ENCODE measurements at regions not wholly inside any gene's neighbourhood (a gene's known extent, or its start where the extent isn't known, plus 50 kb on each side); places are given as distances from the start of the nearest gene placed in this dataset.

DNA sequence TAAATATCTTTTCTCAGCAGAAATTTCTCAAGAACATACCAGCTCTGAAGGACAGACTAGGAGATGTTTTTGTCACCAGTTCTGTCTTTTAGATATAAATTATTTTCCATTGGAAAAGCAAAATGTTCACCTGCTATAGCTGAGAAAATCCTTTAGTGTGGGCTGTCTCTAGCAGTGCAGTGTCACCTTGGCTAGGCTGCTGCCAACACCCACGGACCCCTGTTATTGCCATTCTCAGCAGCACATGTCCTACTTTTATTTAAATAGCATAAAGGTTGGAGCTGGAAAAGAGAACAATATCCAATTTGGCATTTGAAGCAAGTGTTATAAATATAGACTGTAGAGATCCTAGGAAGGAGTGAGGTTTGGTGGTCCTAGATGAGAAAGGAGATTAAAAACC lies 156.4 kb downstream of the TPH2 start:
- DNase-seq (ENCODE audit: low read depth) = no peak
- TF ChIP-seq, protein P1, sequence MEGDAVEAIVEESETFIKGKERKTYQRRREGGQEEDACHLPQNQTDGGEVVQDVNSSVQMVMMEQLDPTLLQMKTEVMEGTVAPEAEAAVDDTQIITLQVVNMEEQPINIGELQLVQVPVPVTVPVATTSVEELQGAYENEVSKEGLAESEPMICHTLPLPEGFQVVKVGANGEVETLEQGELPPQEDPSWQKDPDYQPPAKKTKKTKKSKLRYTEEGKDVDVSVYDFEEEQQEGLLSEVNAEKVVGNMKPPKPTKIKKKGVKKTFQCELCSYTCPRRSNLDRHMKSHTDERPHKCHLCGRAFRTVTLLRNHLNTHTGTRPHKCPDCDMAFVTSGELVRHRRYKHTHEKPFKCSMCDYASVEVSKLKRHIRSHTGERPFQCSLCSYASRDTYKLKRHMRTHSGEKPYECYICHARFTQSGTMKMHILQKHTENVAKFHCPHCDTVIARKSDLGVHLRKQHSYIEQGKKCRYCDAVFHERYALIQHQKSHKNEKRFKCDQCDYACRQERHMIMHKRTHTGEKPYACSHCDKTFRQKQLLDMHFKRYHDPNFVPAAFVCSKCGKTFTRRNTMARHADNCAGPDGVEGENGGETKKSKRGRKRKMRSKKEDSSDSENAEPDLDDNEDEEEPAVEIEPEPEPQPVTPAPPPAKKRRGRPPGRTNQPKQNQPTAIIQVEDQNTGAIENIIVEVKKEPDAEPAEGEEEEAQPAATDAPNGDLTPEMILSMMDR (conservative IDR thresholded peaks at IDR 0.05; ENCODE audit: low read depth, low read length) = no peak

GRCh38 chr12:72098622-72099021 lies 160.0 kb downstream of the TPH2 start:
- TF ChIP-seq, protein P1 (conservative IDR thresholded peaks at IDR 0.05; ENCODE audit: low read depth, low read length) = no peak
- DNase-seq (ENCODE audit: low read depth) = no peak
- H3K4me3 ChIP-seq (ENCODE audit: low read length) = no peak overlapping the region

More for the DNA sequence above, 156.4 kb downstream of the TPH2 start:
- H3K4me3 ChIP-seq (ENCODE audit: low read length) = no peak overlapping the region

DNA sequence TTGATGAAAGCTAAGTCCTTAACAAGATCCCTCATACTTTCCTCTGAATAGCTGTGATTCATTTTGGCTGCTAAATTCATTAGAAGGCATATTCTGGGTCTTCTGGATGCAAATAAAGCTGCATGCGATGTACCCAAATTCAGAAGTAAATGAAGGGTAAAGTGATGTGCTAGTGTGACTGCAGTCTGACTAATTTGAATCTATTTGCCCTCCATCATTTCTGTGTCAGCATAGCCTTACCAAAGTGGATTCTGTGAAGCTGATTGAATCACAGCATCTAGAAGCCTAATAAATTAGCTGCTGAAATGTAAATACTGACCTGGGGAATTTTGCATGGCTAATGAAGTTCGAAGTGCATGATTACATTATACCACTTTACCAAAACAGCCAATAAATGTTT lies 162.2 kb downstream of the TPH2 start:
- TF ChIP-seq, protein P1 (conservative IDR thresholded peaks at IDR 0.05; ENCODE audit: low read depth, low read length) = no peak
- no peak overlapping the region for H3K4me3 ChIP-seq (ENCODE audit: low read length)
- no peak for DNase-seq (ENCODE audit: low read depth)

DNA sequence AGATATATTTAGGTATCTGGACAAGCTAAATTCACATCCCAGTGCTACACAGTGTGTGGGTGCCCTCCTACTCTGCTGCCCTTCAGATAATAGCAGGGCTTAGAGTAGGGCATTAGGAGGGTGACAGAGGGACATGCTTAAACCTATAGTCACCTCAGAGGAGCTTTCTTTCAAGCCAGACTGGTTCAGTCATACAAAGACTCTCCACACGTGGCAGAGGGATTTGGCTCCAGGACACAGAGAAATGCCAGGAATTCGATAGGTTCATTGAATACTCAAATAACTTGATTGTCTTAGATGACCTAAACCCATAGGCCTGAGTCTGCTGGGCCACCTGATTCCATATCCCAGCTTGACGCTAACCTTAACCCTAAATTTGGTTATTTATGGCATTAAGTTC lies 163.5 kb downstream of the TPH2 start:
- no peak overlapping the region for H3K4me3 ChIP-seq (ENCODE audit: low read length)
- TF ChIP-seq, protein P1 (conservative IDR thresholded peaks at IDR 0.05; ENCODE audit: low read depth, low read length) = no peak
- DNase-seq (ENCODE audit: low read depth) = no peak

DNA sequence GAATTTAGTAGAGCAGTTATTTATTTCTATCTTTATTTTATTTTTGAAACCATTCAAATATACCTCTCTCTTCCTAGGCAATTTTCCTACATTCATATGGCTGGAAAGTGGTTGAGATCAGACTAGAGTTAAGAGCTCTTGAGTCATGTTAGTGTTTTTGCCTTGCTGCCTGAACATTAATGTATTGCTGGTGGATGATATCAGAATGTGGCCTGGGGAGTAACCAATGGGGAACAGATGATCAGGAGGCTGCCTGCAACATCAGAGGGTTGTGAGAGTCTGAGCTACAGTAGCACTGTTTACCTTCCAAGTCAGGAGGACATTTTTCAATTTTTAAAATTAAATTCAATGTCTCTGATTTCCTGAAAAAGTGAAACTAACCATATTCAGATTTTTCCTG lies 166.3 kb upstream of the TRHDE start:
- no peak overlapping the region for H3K4me3 ChIP-seq (ENCODE audit: low read length)
- DNase-seq (ENCODE audit: low read depth) = no peak
- TF ChIP-seq, protein P1 (conservative IDR thresholded peaks at IDR 0.05; ENCODE audit: low read depth, low read length) = no peak

- DNase-seq (ENCODE audit: low read depth) = no peak
- TF ChIP-seq, protein P1 (conservative IDR thresholded peaks at IDR 0.05; ENCODE audit: low read depth, low read length) = no peak
- H3K4me3 ChIP-seq (ENCODE audit: low read length) = no peak overlapping the region
Measured at GRCh38 chr12:72110937-72111650, 161.1 kb upstream of the TRHDE start.

GRCh38 chr12:72111706-72112105 lies 160.5 kb upstream of the TRHDE start:
- H3K4me3 ChIP-seq (ENCODE audit: low read length) = no peak overlapping the region
- TF ChIP-seq, protein P1 (conservative IDR thresholded peaks at IDR 0.05; ENCODE audit: low read depth, low read length) = no peak
- DNase-seq (ENCODE audit: low read depth) = no peak

Measured in retinal pigment epithelial cell (primary cell).